ENCODE measurements at regions not wholly inside any gene's neighbourhood (a gene's known extent, or its start where the extent isn't known, plus 50 kb on each side); places are given as distances from the start of the nearest gene placed in this dataset.

GRCh38 chr15:39173426-39173825 lies 407.5 kb upstream of the THBS1 start:
- intact Hi-C loops (cut with micrococcal nuclease) = no loop called here
- Histone ChIP-seq H3K27me3 (ENCODE audit: control insufficient read depth in 2 of 2, insufficient read depth in 2 of 2, low read length in 2 of 2) (no peaks in the 10 kb centered on the region), H3K27ac (ENCODE audit: low read depth, low read length) (no peak overlapping the region), H3K4me3 (ENCODE audit: low read length) (no peak overlapping the region), H3K9me3 (ENCODE audit: control insufficient read depth in 2 of 3, low read length in 3 of 3) (no peaks in the 10 kb centered on the region), H3K36me3 (ENCODE audit: control insufficient read depth in 2 of 3, insufficient read depth in 3 of 3, low read length in 3 of 3) (no peaks in the 10 kb centered on the region), H3K4me1 (ENCODE audit: control insufficient read depth in 2 of 2, insufficient read depth in 2 of 2, low read length in 2 of 2) (no peaks in the 10 kb centered on the region)
- DNase-seq = no peak
- no peak for ATAC-seq
- peaks cover 21 to 37% (median 24%) of the 10 kb centered on the region in 5 donors for H3K27me3 Mint-ChIP-seq
- H3K4me3 Mint-ChIP-seq = no peak overlapping the region
- H3K9me3 Mint-ChIP-seq = no peaks in the 10 kb centered on the region
- H3K4me1 Mint-ChIP-seq = peaks cover 0 to 5% (median 0%) of the 10 kb centered on the region in 7 donors
- no peaks in the 10 kb centered on the region for H3K36me3 Mint-ChIP-seq
- POLR2A ChIA-PET = no interaction called here
- H3K27ac Mint-ChIP-seq = no peak overlapping the region
- CTCF ChIA-PET = no interaction called here

- Mint-ChIP-seq H3K4me1 (peaks cover 0 to 5% (median 0%) of the 10 kb centered on the region in 7 donors), H3K27ac (no peak overlapping the region), H3K9me3 (no peaks in the 10 kb centered on the region), H3K36me3 (no peaks in the 10 kb centered on the region), H3K27me3 (peaks cover 18 to 41% (median 21%) of the 10 kb centered on the region in 5 donors), H3K4me3 (no peak overlapping the region)
- Histone ChIP-seq H3K36me3 (ENCODE audit: control insufficient read depth in 2 of 3, insufficient read depth in 3 of 3, low read length in 3 of 3) (no peaks in the 10 kb centered on the region), H3K4me1 (ENCODE audit: control insufficient read depth in 2 of 2, insufficient read depth in 2 of 2, low read length in 2 of 2) (no peaks in the 10 kb centered on the region), H3K4me3 (ENCODE audit: low read length) (no peak overlapping the region), H3K27me3 (ENCODE audit: control insufficient read depth in 2 of 2, insufficient read depth in 2 of 2, low read length in 2 of 2) (no peaks in the 10 kb centered on the region), H3K9me3 (ENCODE audit: control insufficient read depth in 2 of 3, low read length in 3 of 3) (no peaks in the 10 kb centered on the region), H3K27ac (ENCODE audit: low read depth, low read length) (no peak overlapping the region)
- POLR2A ChIA-PET = no interaction called here
- CTCF ChIA-PET = no interaction called here
- intact Hi-C loops (cut with micrococcal nuclease) = no loop called here
- ATAC-seq (no peak), DNase-seq (no peak)
These were observed 406.5 kb upstream of the THBS1 start for GRCh38 chr15:39174332-39174731.

- H3K27me3 Mint-ChIP-seq = peaks cover 22 to 39% (median 24%) of the 10 kb centered on the region in 5 donors
- H3K9me3 ChIP-seq (ENCODE audit: control insufficient read depth in 2 of 3, low read length in 3 of 3) = no peaks in the 10 kb centered on the region
- no peak overlapping the region for H3K4me3 Mint-ChIP-seq
- H3K4me1 ChIP-seq (ENCODE audit: control insufficient read depth in 2 of 2, insufficient read depth in 2 of 2, low read length in 2 of 2) = no peaks in the 10 kb centered on the region
- ATAC-seq (no peak), DNase-seq (no peak)
- H3K27me3 ChIP-seq (ENCODE audit: control insufficient read depth in 2 of 2, insufficient read depth in 2 of 2, low read length in 2 of 2) = peaks cover 0 to 4% of the 10 kb centered on the region in 2 donors
- peaks cover 0 to under 1% (median 0%) of the 10 kb centered on the region in 11 donors for H3K9me3 Mint-ChIP-seq
- H3K36me3 ChIP-seq (ENCODE audit: control insufficient read depth in 2 of 3, insufficient read depth in 3 of 3, low read length in 3 of 3) = no peaks in the 10 kb centered on the region
- H3K4me1 Mint-ChIP-seq = peaks cover 0 to 5% (median 0%) of the 10 kb centered on the region in 7 donors
- H3K4me3 ChIP-seq (ENCODE audit: low read length) = no peak overlapping the region
- intact Hi-C loops (cut with micrococcal nuclease) = no loop called here
- H3K27ac ChIP-seq (ENCODE audit: low read depth, low read length) = no peak overlapping the region
- POLR2A ChIA-PET = no interaction called here
- CTCF ChIA-PET = no interaction called here
- no peak overlapping the region for H3K27ac Mint-ChIP-seq
- H3K36me3 Mint-ChIP-seq = no peaks in the 10 kb centered on the region
These were observed 404.8 kb upstream of the THBS1 start for GRCh38 chr15:39176030-39176429.

GRCh38 chr15:39177561-39177960 lies 403.3 kb upstream of the THBS1 start:
- H3K27me3 Mint-ChIP-seq = peaks cover 21 to 30% (median 29%) of the 10 kb centered on the region in 5 donors

GRCh38 chr15:39180030-39180429 lies 400.8 kb upstream of the THBS1 start:
- Mint-ChIP-seq H3K4me1 (no peaks in the 10 kb centered on the region), H3K27ac (no peak overlapping the region), H3K4me3 (no peak overlapping the region), H3K36me3 (no peaks in the 10 kb centered on the region), H3K9me3 (peaks cover 0 to 1% (median 0%) of the 10 kb centered on the region in 11 donors), H3K27me3 (peaks cover 7 to 27% (median 23%) of the 10 kb centered on the region in 5 donors)
- H3K27ac ChIP-seq (ENCODE audit: low read depth, low read length) = no peak overlapping the region
- H3K4me1 ChIP-seq (ENCODE audit: control insufficient read depth in 2 of 2, insufficient read depth in 2 of 2, low read length in 2 of 2) = no peaks in the 10 kb centered on the region
- intact Hi-C loops (cut with micrococcal nuclease) = no loop called here
- ChIA-PET CTCF (no interaction called here), POLR2A (no interaction called here)
- no peak overlapping the region for H3K4me3 ChIP-seq (ENCODE audit: low read length)
- DNase-seq (no peak), ATAC-seq (no peak)
- H3K36me3 ChIP-seq (ENCODE audit: control insufficient read depth in 2 of 3, insufficient read depth in 3 of 3, low read length in 3 of 3) = no peaks in the 10 kb centered on the region
- no peaks in the 10 kb centered on the region for H3K9me3 ChIP-seq (ENCODE audit: control insufficient read depth in 2 of 3, low read length in 3 of 3)
- peaks cover 0 to 4% of the 10 kb centered on the region in 2 donors for H3K27me3 ChIP-seq (ENCODE audit: control insufficient read depth in 2 of 2, insufficient read depth in 2 of 2, low read length in 2 of 2)

More at GRCh38 chr15:39177561-39177960, 403.3 kb upstream of the THBS1 start:
- Histone ChIP-seq H3K4me3 (ENCODE audit: low read length) (no peak overlapping the region), H3K9me3 (ENCODE audit: control insufficient read depth in 2 of 3, low read length in 3 of 3) (no peaks in the 10 kb centered on the region), H3K27me3 (ENCODE audit: control insufficient read depth in 2 of 2, insufficient read depth in 2 of 2, low read length in 2 of 2) (peaks cover 0 to 4% of the 10 kb centered on the region in 2 donors), H3K27ac (ENCODE audit: low read depth, low read length) (no peak overlapping the region), H3K36me3 (ENCODE audit: control insufficient read depth in 2 of 3, insufficient read depth in 3 of 3, low read length in 3 of 3) (no peaks in the 10 kb centered on the region), H3K4me1 (ENCODE audit: control insufficient read depth in 2 of 2, insufficient read depth in 2 of 2, low read length in 2 of 2) (no peaks in the 10 kb centered on the region)
- Mint-ChIP-seq H3K4me1 (peaks cover 0 to 2% (median 0%) of the 10 kb centered on the region in 7 donors), H3K27ac (no peak overlapping the region), H3K4me3 (no peak overlapping the region), H3K9me3 (peaks cover 0 to 1% (median 0%) of the 10 kb centered on the region in 11 donors), H3K36me3 (no peaks in the 10 kb centered on the region)
- ATAC-seq = no peak
- ChIA-PET POLR2A (no interaction called here), CTCF (no interaction called here)
- DNase-seq = no peak
- intact Hi-C loops (cut with micrococcal nuclease) = no loop called here

GRCh38 chr15:39180483-39180933 lies 400.4 kb upstream of the THBS1 start:
- ChIA-PET CTCF (no interaction called here), POLR2A (no interaction called here)
- Mint-ChIP-seq H3K36me3 (no peaks in the 10 kb centered on the region), H3K9me3 (peaks cover 0 to 1% (median 0%) of the 10 kb centered on the region in 11 donors), H3K27me3 (peaks cover 5 to 31% (median 25%) of the 10 kb centered on the region in 5 donors), H3K27ac (no peak overlapping the region), H3K4me3 (no peak overlapping the region), H3K4me1 (no peaks in the 10 kb centered on the region)
- Histone ChIP-seq H3K27me3 (ENCODE audit: control insufficient read depth in 2 of 2, insufficient read depth in 2 of 2, low read length in 2 of 2) (peaks cover 0 to 4% of the 10 kb centered on the region in 2 donors), H3K27ac (ENCODE audit: low read depth, low read length) (no peak overlapping the region), H3K36me3 (ENCODE audit: control insufficient read depth in 2 of 3, insufficient read depth in 3 of 3, low read length in 3 of 3) (no peaks in the 10 kb centered on the region), H3K4me1 (ENCODE audit: control insufficient read depth in 2 of 2, insufficient read depth in 2 of 2, low read length in 2 of 2) (no peaks in the 10 kb centered on the region), H3K4me3 (ENCODE audit: low read length) (no peak overlapping the region), H3K9me3 (ENCODE audit: control insufficient read depth in 2 of 3, low read length in 3 of 3) (no peaks in the 10 kb centered on the region)
- DNase-seq (no peak), ATAC-seq (no peak)
- intact Hi-C loops (cut with micrococcal nuclease) = no loop called here

- DNase-seq (no peak), ATAC-seq (no peak)
- Histone ChIP-seq H3K4me3 (ENCODE audit: low read length) (no peak overlapping the region), H3K9me3 (ENCODE audit: control insufficient read depth in 2 of 3, low read length in 3 of 3) (no peaks in the 10 kb centered on the region), H3K4me1 (ENCODE audit: control insufficient read depth in 2 of 2, insufficient read depth in 2 of 2, low read length in 2 of 2) (no peaks in the 10 kb centered on the region), H3K27me3 (ENCODE audit: control insufficient read depth in 2 of 2, insufficient read depth in 2 of 2, low read length in 2 of 2) (peaks cover 0 to 4% of the 10 kb centered on the region in 2 donors), H3K27ac (ENCODE audit: low read depth, low read length) (no peak overlapping the region), H3K36me3 (ENCODE audit: control insufficient read depth in 2 of 3, insufficient read depth in 3 of 3, low read length in 3 of 3) (no peaks in the 10 kb centered on the region)
- H3K27me3 Mint-ChIP-seq = peaks cover 5 to 31% (median 25%) of the 10 kb centered on the region in 5 donors
- POLR2A ChIA-PET = no interaction called here
- H3K9me3 Mint-ChIP-seq = peaks cover 0 to 1% (median 0%) of the 10 kb centered on the region in 11 donors
- no peak overlapping the region for H3K4me3 Mint-ChIP-seq
- CTCF ChIA-PET = no interaction called here
- no peaks in the 10 kb centered on the region for H3K4me1 Mint-ChIP-seq
- H3K36me3 Mint-ChIP-seq = no peaks in the 10 kb centered on the region
- no peak overlapping the region for H3K27ac Mint-ChIP-seq
- intact Hi-C loops (cut with micrococcal nuclease) = no loop called here
These were observed 399.7 kb upstream of the THBS1 start for GRCh38 chr15:39181056-39181747.
